ENCODE measurements at regions not wholly inside any gene's neighbourhood (a gene's known extent, or its start where the extent isn't known, plus 50 kb on each side); places are given as distances from the start of the nearest gene placed in this dataset.

DNA sequence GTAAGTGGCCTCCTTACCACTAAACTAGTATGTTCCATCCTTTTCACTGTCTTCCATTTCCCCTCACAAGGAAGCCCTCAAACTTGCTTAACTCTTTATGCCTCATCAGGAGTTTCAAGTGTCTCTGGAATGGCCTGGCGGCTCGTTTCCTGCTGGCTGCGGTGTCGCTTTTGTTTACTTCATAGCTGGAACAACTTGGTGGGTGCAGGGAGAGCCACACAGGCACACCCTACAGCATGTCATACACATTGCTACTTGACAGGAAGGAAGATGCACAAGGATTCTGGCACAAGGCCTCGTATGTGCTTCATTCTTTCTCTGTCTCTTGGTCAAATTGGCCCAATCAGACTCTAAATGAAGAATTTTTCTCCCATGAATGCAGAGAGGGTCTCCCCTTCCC is 488.3 kb downstream of the FOXO1 start:
- Histone ChIP-seq H3K27me3 (ENCODE audit: insufficient read depth, low read length) (no peaks in the 10 kb centered on the region), H3K36me3 (ENCODE audit: insufficient read depth, low read length) (no peaks in the 10 kb centered on the region), H3K4me3 (ENCODE audit: low read depth, low read length) (no peak overlapping the region), H3K79me2 (ENCODE audit: control insufficient read depth, insufficient read depth, low read length, unreplicated experiment) (no peaks in the 10 kb centered on the region), H3K27ac (ENCODE audit: low read depth, low read length) (no peak overlapping the region), H3K4me1 (ENCODE audit: control insufficient read depth, insufficient read depth, low read length, unreplicated experiment) (peaks cover 15% of the 10 kb centered on the region), H2AFZ (ENCODE audit: low read length, unreplicated experiment) (no peak overlapping the region)

DNA sequence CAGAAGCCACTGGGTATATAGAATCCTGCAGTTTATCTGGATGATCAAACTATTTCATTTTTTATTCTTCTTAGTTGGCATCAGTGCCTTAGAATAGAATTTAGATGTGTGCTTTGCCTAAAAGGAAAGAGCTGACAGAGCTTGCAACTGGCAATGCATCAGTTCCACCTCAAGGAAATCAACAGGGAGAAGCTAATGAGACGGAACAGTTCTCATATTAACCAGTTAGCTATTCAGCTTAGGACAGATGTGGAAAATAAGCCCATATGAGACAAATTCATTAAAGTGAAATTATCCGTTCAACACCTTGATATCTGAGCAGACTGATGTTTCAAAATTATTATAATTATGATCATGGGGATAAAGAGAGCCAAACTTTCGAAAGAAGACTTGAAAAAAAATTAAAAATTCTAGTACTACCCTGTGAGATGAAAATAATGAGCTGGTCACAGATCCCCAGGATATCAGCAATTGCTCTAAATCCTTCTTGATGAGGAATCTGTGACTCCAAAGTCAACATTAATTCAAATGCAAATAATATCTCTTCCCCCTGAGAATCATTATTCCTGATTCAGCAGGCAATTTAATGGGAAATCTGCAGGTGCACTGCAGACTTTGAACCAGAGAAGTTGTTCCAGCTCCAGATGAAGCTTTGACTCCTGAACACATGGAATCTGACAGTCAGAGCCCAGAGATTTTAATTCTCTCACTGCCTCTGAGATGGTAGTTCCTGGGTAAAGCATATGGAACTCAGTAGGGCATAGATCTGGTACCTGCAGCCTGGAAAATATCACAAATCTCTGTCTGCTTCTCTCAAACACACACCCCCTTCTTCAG is 486.8 kb downstream of the FOXO1 start:
- H3K79me2 ChIP-seq (ENCODE audit: control insufficient read depth, insufficient read depth, low read length, unreplicated experiment) = no peaks in the 10 kb centered on the region
- H2AFZ ChIP-seq (ENCODE audit: low read length, unreplicated experiment) = no peak overlapping the region
- no peak overlapping the region for H3K4me3 ChIP-seq (ENCODE audit: low read depth, low read length)
- no peak overlapping the region for H3K27ac ChIP-seq (ENCODE audit: low read depth, low read length)
- no peaks in the 10 kb centered on the region for H3K27me3 ChIP-seq (ENCODE audit: insufficient read depth, low read length)
- H3K36me3 ChIP-seq (ENCODE audit: insufficient read depth, low read length) = no peaks in the 10 kb centered on the region
- H3K4me1 ChIP-seq (ENCODE audit: control insufficient read depth, insufficient read depth, low read length, unreplicated experiment) = peaks cover 15% of the 10 kb centered on the region

DNA sequence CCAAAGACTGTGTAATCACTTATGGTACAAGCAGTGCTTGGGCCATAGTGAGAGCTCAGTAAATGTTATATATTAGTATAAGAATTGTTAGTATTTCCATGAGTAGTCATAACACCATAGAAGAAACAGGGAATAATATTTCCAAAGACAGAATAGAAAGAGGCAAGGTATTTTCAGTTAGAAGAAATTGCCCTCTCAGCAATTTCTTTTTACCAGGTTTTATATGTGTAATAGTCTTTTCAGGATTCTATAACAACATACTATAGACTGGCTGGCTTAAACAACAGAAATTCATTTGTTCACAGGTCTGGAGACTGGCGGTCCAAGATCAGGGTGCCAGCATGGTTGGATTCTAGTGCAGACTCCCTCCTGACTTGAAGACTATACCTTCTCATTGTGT is 485.7 kb downstream of the FOXO1 start:
- H3K4me3 ChIP-seq (ENCODE audit: low read depth, low read length) = no peak overlapping the region
- no peak overlapping the region for H2AFZ ChIP-seq (ENCODE audit: low read length, unreplicated experiment)
- no peaks in the 10 kb centered on the region for H3K79me2 ChIP-seq (ENCODE audit: control insufficient read depth, insufficient read depth, low read length, unreplicated experiment)
- peak overlapping the region; percentile 43; the same call in 1 of the 2 replicates for H3K27ac ChIP-seq (ENCODE audit: low read depth, low read length)
- peaks cover 15% of the 10 kb centered on the region for H3K4me1 ChIP-seq (ENCODE audit: control insufficient read depth, insufficient read depth, low read length, unreplicated experiment)
- H3K27me3 ChIP-seq (ENCODE audit: insufficient read depth, low read length) = no peaks in the 10 kb centered on the region
- H3K36me3 ChIP-seq (ENCODE audit: insufficient read depth, low read length) = no peaks in the 10 kb centered on the region

DNA sequence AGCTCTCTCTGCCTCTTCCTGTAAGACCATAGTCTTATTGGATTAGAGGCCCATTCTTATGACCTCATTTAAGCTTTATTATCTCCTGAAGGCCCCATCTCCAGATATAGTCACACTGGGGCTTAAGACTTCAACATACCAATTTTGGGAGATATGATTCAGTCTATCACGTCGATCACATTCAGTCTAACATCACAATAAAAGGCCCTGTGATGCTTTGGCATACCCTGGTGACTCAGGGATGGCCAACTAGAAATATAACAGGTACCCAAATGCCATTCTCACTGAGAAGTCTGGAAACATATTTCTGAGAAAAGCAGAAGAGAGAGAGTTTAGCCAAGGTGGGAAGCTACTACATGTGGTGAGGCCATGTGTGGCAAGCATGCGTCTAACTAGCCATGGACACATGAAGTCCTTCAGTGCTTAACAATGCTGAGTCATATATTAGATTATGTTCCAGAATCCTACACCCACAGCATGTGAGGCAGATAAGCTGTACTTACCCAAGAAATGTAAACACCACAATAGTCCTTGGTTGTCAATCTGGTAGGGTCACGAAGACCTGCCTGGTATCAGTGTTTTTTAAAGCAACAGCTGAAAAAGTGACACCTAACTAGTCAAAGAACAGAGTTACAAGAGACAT is 485.1 kb downstream of the FOXO1 start:
- peak overlapping the region; percentile 1 for H2AFZ ChIP-seq (ENCODE audit: low read length, unreplicated experiment)
- no peak overlapping the region for H3K4me3 ChIP-seq (ENCODE audit: low read depth, low read length)
- H3K27me3 ChIP-seq (ENCODE audit: insufficient read depth, low read length) = no peaks in the 10 kb centered on the region
- H3K4me1 ChIP-seq (ENCODE audit: control insufficient read depth, insufficient read depth, low read length, unreplicated experiment) = peaks cover 15% of the 10 kb centered on the region
- H3K27ac ChIP-seq (ENCODE audit: low read depth, low read length) = peak overlapping the region; percentile 43
- no peaks in the 10 kb centered on the region for H3K79me2 ChIP-seq (ENCODE audit: control insufficient read depth, insufficient read depth, low read length, unreplicated experiment)
- H3K36me3 ChIP-seq (ENCODE audit: insufficient read depth, low read length) = no peaks in the 10 kb centered on the region

DNA sequence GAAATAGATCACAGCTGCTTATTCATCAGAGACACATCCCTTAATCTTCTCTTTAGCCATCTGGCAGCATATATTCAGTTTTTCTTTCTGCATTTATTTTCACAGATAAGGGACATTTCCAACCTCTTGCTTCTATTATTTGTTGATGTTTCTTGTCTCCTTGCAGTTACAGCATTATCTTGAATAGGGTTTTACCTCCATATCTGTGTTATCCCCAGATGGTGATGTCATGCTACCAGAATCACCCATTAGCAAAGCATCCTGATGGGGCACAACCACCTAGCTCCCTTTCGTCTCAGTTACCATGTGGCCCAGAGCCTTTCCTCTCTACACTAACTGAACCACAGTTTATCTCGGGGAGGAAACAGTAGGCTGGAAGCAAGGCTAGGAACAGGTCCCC is 483.9 kb downstream of the FOXO1 start:
- Histone ChIP-seq H3K36me3 (ENCODE audit: insufficient read depth, low read length) (no peaks in the 10 kb centered on the region), H3K4me1 (ENCODE audit: control insufficient read depth, insufficient read depth, low read length, unreplicated experiment) (peaks cover 15% of the 10 kb centered on the region), H3K27me3 (ENCODE audit: insufficient read depth, low read length) (no peaks in the 10 kb centered on the region), H3K4me3 (ENCODE audit: low read depth, low read length) (no peak overlapping the region), H2AFZ (ENCODE audit: low read length, unreplicated experiment) (no peak overlapping the region), H3K27ac (ENCODE audit: low read depth, low read length) (no peak overlapping the region), H3K79me2 (ENCODE audit: control insufficient read depth, insufficient read depth, low read length, unreplicated experiment) (no peaks in the 10 kb centered on the region)

DNA sequence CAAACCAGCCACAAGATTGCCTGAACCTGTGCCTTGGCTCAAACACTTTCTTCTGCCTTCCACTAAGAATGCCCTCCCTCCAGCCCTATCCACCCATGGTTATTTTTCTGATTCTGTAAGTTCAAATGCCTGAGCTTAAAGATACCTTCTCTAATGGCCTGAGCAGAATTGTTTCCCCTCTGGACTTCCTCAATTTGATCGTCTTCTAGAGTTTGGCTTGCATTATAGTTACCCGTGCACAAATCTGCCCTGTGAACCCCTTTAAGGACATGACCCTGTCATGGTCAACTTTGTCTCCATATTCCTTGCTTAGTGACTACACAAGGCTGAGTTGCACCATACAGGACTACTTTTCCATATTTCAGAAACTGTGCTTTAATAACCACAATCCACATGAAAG is 481.0 kb downstream of the FOXO1 start:
- no peaks in the 10 kb centered on the region for H3K27me3 ChIP-seq (ENCODE audit: insufficient read depth, low read length)
- no peak overlapping the region for H2AFZ ChIP-seq (ENCODE audit: low read length, unreplicated experiment)
- no peaks in the 10 kb centered on the region for H3K36me3 ChIP-seq (ENCODE audit: insufficient read depth, low read length)
- no peak overlapping the region for H3K4me3 ChIP-seq (ENCODE audit: low read depth, low read length)
- H3K27ac ChIP-seq (ENCODE audit: low read depth, low read length) = no peak overlapping the region
- no peaks in the 10 kb centered on the region for H3K79me2 ChIP-seq (ENCODE audit: control insufficient read depth, insufficient read depth, low read length, unreplicated experiment)
- peaks cover 23% of the 10 kb centered on the region for H3K4me1 ChIP-seq (ENCODE audit: control insufficient read depth, insufficient read depth, low read length, unreplicated experiment)

DNA sequence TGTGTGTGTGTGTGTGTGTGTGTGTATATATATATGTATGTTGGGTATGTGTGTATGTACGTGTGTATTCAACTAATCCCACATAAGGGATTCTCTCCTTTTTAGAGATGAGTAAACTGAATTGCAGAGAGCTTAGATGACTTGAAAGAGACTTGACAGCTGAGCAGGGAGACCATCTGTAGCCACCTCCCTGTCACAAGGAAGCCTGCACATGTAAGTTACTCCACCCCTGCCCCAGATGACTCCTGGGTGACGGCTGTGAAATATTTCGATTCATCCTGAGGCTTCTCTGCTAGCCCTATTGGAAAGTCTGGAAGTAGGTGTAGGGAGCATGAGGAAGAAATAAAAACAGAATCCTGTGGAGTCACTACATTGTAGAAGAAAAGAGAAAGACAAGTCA is 480.4 kb downstream of the FOXO1 start:
- Histone ChIP-seq H3K27ac (ENCODE audit: low read depth, low read length) (no peak overlapping the region), H3K36me3 (ENCODE audit: insufficient read depth, low read length) (no peaks in the 10 kb centered on the region), H3K4me3 (ENCODE audit: low read depth, low read length) (no peak overlapping the region), H3K79me2 (ENCODE audit: control insufficient read depth, insufficient read depth, low read length, unreplicated experiment) (no peaks in the 10 kb centered on the region), H3K4me1 (ENCODE audit: control insufficient read depth, insufficient read depth, low read length, unreplicated experiment) (peaks cover 27% of the 10 kb centered on the region), H2AFZ (ENCODE audit: low read length, unreplicated experiment) (no peak overlapping the region), H3K27me3 (ENCODE audit: insufficient read depth, low read length) (no peaks in the 10 kb centered on the region)

DNA sequence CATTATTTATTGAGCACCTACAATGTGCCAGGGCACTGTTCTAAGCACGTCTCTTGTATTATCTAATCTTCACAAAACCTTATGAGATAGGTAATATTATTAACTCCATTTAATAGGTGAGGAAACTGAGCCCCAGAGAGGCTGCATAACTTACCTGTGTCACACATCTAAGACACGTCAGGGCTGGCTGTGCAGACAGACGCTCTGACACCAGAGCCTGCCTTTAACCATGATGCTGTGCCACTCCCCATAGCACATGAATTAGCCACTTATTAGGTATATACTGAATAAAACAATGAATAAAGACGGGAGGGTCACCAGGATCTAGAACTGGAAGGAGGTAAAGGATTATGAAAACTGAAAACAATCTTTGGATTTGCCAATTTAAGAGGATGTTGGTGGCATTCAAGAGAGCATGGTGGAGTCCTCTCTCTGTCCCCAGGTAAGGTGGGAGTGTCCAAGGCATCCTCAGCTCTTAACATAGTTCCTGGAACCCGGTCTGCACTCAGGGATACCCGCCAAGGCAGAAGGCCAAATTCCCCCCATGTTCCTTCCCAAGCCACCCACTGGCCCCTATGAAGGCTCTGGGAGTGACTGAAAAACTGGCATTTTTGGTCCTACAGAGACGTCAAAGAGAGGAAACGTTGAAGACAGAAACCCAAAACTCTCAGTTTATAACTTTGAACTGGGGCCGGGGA is 479.7 kb downstream of the FOXO1 start:
- H3K4me3 ChIP-seq (ENCODE audit: low read depth, low read length) = no peak overlapping the region
- H3K4me1 ChIP-seq (ENCODE audit: control insufficient read depth, insufficient read depth, low read length, unreplicated experiment) = peaks cover 22% of the 10 kb centered on the region
- no peaks in the 10 kb centered on the region for H3K79me2 ChIP-seq (ENCODE audit: control insufficient read depth, insufficient read depth, low read length, unreplicated experiment)
- no peaks in the 10 kb centered on the region for H3K27me3 ChIP-seq (ENCODE audit: insufficient read depth, low read length)
- no peak overlapping the region for H2AFZ ChIP-seq (ENCODE audit: low read length, unreplicated experiment)
- H3K36me3 ChIP-seq (ENCODE audit: insufficient read depth, low read length) = no peaks in the 10 kb centered on the region
- H3K27ac ChIP-seq (ENCODE audit: low read depth, low read length) = no peak overlapping the region

DNA sequence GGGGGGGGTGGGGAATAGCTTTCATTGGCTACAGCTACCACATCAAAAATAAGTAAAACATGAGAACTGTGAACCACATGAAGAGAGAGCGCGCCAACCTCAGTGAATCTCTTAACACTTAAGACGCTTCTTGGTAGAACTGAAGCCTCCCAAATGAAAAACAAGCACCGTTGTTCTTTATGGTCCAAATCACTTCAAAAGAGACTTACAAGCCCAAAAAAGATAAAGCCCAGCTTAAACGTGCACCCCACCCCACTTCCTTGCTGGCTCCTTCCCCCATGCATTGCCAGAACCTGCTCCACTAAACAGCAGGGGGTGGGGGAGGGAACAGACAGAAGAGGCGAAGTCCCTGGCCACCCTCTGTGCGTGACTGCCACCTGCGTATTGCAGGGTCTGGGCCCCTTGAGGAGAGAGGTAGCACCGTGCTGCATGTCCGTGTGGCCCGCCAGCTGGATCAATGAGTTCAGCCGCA is 479.1 kb downstream of the FOXO1 start:
- H3K4me1 ChIP-seq (ENCODE audit: control insufficient read depth, insufficient read depth, low read length, unreplicated experiment) = peaks cover 17% of the 10 kb centered on the region
- H3K27me3 ChIP-seq (ENCODE audit: insufficient read depth, low read length) = no peaks in the 10 kb centered on the region
- H3K27ac ChIP-seq (ENCODE audit: low read depth, low read length) = no peak overlapping the region
- H2AFZ ChIP-seq (ENCODE audit: low read length, unreplicated experiment) = no peak overlapping the region
- H3K36me3 ChIP-seq (ENCODE audit: insufficient read depth, low read length) = no peaks in the 10 kb centered on the region
- H3K4me3 ChIP-seq (ENCODE audit: low read depth, low read length) = no peak overlapping the region
- no peaks in the 10 kb centered on the region for H3K79me2 ChIP-seq (ENCODE audit: control insufficient read depth, insufficient read depth, low read length, unreplicated experiment)

DNA sequence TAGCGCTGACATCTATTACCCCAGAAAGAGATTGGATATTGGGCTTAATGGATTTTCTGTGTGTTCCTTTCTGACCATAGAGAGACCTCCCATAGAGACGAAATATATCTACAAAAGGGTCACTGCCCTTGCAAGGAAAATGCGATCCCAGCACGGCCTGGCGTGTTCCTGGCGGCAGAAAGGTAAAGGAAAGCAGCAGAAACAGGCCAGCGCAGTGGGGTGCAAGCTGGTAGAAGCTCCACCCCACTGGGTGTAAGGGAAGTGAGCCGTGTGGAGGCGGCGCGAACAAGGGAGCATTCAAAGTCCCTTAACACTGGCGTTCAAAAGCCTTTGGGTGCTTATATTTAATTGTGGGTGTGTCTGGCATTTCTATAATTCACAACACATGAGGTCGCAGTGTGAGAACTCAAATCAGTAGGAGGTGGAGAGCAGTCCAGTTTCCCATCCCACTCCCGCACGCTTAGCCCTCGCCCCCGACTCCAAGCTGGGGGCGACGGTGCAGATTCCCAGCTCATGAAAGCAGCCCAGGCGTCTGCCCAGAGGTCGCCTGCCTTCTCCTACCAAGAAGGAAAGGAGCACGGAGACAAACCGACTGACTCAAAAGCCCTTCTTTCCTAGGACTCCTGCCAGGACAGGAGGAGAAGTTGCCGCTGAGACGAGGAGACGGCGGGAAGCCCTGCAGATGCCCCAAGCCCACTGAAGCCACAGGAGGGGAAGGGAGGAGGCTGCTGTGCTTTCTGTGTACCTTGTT is 478.4 kb downstream of the FOXO1 start:
- Histone ChIP-seq H3K36me3 (ENCODE audit: insufficient read depth, low read length) (no peaks in the 10 kb centered on the region), H3K79me2 (ENCODE audit: control insufficient read depth, insufficient read depth, low read length, unreplicated experiment) (no peaks in the 10 kb centered on the region), H3K4me1 (ENCODE audit: control insufficient read depth, insufficient read depth, low read length, unreplicated experiment) (peaks cover 19% of the 10 kb centered on the region), H3K27me3 (ENCODE audit: insufficient read depth, low read length) (no peaks in the 10 kb centered on the region), H2AFZ (ENCODE audit: low read length, unreplicated experiment) (no peak overlapping the region), H3K4me3 (ENCODE audit: low read depth, low read length) (no peak overlapping the region), H3K27ac (ENCODE audit: low read depth, low read length) (no peak overlapping the region)
